PFSK-1 (cell line): ENCODE measurements at regions not wholly inside any gene's neighbourhood (a gene's known extent, or its start where the extent isn't known, plus 50 kb on each side); places are given as distances from the start of the nearest gene placed in this dataset.

ENCODE experiments used
- POLR2AphosphoS5 ChIP-seq: IDR thresholded peaks from 2 replicates; pipeline ENCODE4 v1.6.1; 2012; ENCODE audit warnings: low read depth, mild to moderate bottlenecking, control low read depth, low read length, moderate library complexity
- TAF1 ChIP-seq: IDR thresholded peaks from 2 replicates; pipeline ENCODE4 v1.6.1; 2012; ENCODE audit warnings: low read length, control low read depth, borderline replicate concordance; ENCODE audit not compliant: insufficient read depth
- TF ChIP-seq, protein P1 (sequence below), 2 experiments: IDR thresholded peaks; 2 replicates each; pipeline versions ENCODE4 v1.6.1 to v1.8.0; 2011 to 2012; ENCODE audit warnings: low read depth in 2 of 2, low read length in 2 of 2, control low read depth in 1 of 2, inconsistent platforms in 1 of 2, mild to moderate bottlenecking in 1 of 2, moderate library complexity in 1 of 2; ENCODE audit not compliant: insufficient read depth in 1 of 2

- TF ChIP-seq POLR2AphosphoS5, result no peak
- TF ChIP-seq, protein P1, sequence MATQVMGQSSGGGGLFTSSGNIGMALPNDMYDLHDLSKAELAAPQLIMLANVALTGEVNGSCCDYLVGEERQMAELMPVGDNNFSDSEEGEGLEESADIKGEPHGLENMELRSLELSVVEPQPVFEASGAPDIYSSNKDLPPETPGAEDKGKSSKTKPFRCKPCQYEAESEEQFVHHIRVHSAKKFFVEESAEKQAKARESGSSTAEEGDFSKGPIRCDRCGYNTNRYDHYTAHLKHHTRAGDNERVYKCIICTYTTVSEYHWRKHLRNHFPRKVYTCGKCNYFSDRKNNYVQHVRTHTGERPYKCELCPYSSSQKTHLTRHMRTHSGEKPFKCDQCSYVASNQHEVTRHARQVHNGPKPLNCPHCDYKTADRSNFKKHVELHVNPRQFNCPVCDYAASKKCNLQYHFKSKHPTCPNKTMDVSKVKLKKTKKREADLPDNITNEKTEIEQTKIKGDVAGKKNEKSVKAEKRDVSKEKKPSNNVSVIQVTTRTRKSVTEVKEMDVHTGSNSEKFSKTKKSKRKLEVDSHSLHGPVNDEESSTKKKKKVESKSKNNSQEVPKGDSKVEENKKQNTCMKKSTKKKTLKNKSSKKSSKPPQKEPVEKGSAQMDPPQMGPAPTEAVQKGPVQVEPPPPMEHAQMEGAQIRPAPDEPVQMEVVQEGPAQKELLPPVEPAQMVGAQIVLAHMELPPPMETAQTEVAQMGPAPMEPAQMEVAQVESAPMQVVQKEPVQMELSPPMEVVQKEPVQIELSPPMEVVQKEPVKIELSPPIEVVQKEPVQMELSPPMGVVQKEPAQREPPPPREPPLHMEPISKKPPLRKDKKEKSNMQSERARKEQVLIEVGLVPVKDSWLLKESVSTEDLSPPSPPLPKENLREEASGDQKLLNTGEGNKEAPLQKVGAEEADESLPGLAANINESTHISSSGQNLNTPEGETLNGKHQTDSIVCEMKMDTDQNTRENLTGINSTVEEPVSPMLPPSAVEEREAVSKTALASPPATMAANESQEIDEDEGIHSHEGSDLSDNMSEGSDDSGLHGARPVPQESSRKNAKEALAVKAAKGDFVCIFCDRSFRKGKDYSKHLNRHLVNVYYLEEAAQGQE (IDR thresholded peaks at IDR 0.05; ENCODE audit: insufficient read depth in 1 of 2, low read depth in 2 of 2, low read length in 2 of 2), result no peak
- no peak for TF ChIP-seq TAF1
These were observed 114.9 kb upstream of the SLC45A1 start for GRCh38 chr1:8203056-8203455.
